SKM-1 (cell line): ENCODE measurements at regions not wholly inside any gene's neighbourhood (a gene's known extent, or its start where the extent isn't known, plus 50 kb on each side); places are given as distances from the start of the nearest gene placed in this dataset.
A peak's percentile ranks its signal among the peaks of the same experiment; 100 is the strongest.

Experiments used
- DNase-seq: peaks from one replicate; lab custom pipeline; 2025; ENCODE audit not compliant: unreplicated experiment; lab: John Stamatoyannopoulos, UW

DNA sequence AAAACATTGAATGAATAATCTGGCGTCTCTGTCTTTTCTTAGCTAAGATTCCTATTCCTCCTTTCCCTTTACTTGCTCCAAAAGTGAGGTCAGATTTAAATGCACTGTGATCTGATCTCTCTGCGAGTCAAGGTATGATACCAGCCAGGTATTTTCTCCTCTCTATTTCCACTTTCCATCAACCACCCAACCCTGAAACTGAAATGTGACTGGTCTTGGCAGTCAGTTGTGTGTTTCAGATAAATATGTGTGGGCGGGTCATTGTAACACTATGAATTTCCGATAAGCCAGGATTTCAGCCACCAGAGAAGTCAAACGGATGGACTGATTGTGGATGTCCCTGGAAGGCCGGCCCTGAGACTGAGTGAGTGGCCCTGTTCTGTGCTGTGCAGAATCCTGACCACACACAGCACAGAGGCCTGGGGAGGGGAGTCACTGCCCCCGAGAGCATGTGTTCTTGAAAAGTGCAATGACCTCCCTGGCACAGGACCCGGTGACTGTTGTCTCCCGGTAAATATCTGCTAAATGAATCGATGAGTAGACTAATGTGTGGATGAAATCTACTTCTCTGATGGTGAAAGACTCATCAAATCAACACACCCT is 612.5 kb upstream of the TMEM132C start:
- DNase-seq, result no peak

DNA sequence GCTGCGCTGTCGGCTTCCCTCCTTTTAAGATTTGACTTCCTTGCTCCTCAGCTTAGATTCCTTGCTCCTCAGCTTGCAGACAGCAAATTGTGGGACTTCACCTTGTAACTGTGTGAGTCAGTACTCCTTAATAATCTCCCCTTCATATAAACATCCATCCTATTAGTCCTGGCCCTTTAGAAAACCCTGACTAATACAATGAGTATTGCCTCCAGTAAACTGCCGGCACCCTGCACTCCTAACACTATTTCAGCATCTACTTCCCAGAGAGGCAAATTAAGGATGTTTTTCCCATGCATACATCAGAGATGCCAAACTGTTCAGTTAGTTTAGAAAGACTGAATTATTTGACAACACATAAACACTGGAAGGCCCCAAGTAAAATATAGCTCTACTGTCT is 611.3 kb upstream of the TMEM132C start:
- DNase-seq, result no peak

DNA sequence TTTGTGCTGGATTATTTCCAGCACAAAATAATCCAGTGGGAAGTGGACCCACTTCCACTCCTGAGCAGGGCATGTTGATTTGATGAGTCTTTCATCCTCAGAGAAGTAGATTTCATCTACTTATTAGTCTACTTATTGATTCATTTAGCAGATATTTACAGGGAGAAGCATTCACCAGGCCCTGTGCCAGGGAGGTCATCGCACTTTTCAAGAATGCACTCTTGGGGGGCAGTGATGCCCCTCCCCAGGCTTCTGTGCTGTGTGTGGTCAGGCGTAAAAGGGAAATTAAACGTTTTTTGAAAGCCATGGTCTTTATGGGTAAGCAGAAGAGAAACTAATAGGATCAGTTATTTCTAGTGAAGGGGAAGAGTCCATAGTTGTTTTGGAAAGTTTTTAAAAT is 610.7 kb upstream of the TMEM132C start:
- DNase-seq, result no peak

DNA sequence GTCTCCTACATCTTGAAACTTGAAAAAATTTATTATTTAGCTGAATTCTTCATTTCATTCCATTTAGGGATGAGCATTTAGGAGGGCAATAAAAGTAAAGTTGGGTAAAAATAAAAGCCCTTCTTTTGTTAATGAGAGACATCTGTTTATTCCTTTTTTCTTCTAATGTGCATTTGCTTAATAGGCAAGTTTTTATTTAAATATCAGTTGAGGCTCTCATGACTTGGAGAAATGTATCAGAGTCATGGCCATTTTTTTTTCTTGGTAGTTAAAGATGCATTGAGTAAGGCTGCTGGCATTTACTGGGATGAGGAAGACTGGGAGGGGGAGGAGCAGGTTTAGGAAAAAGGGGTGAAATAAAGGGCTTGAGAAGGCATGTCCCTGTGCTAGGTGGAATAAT is 609.9 kb upstream of the TMEM132C start:
- no peak for DNase-seq

- DNase-seq, result no peak
Observed at GRCh38 chr12:127660961-127661360, 606.0 kb upstream of the TMEM132C start.

GRCh38 chr12:127663716-127664115 is 603.3 kb upstream of the TMEM132C start:
- DNase-seq, result no peak

- DNase-seq, result no peak
Observed at GRCh38 chr12:127664901-127665300, 602.1 kb upstream of the TMEM132C start.

- DNase-seq, result no peak
Observed at GRCh38 chr12:127667131-127667685, 599.8 kb upstream of the TMEM132C start.

GRCh38 chr12:127670294-127670693 is 596.7 kb upstream of the TMEM132C start:
- DNase-seq, result no peak

- DNase-seq, result no peak
Observed at GRCh38 chr12:127670796-127671195, 596.2 kb upstream of the TMEM132C start.

GRCh38 chr12:127675936-127676335 is 591.0 kb upstream of the TMEM132C start:
- DNase-seq, result no peak

- DNase-seq, result no peak
Observed at GRCh38 chr12:127677537-127678131, 589.3 kb upstream of the TMEM132C start.

DNA sequence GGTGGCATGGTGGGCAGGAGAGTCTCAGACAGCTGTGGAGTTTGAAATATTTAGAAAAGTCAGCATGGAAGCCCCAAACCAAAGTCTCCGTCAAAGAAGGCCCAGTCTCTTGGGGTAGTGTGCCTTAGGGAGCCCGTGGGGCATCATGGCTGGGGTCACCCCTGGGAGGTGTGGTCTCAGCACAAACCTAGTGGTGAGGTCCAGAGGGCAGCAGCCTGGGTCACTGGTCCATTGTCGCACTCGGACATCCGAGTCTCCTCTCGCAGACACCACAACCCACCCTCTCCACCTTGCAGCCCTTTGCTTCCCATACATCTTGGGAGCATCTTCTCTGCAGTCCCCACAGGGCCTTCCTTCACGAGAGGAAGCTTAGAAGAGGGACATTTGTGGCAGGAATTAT is 588.0 kb upstream of the TMEM132C start:
- no peak for DNase-seq

- DNase-seq, result peak; percentile 1
Observed at GRCh38 chr12:127680516-127680915, 586.5 kb upstream of the TMEM132C start.

DNA sequence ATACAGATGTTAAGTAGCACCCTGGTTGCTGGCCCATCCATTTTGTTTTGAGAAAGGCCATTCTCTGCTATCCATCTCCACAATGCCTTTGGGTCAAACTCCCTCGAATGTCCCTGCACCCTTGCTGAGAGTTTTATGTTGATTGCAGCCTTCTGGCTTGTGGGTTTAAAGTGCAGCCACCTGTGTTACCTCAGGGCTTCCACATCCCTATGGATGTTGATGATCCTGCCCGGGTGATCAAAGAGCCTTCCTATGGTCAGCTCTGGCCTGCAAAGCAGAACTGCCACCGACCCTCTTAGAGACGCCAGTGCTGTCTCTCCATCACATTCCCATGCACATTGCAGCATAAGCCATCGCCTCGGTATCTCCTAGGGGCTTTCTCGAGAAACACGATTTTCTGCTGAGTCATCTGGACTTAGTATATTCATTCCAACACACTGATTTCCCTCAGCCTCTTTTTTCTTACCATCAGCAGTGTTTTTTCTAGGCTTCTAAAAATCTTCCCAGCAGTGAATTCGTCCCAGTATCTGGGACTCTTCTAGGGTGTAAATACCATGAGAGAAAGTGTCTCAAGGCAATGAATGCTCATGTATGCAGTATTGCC is 585.7 kb upstream of the TMEM132C start:
- no peak for DNase-seq

- no peak for DNase-seq
Observed at GRCh38 chr12:127685491-127685890, 581.5 kb upstream of the TMEM132C start.

GRCh38 chr12:127685931-127686330 is 581.0 kb upstream of the TMEM132C start:
- no peak for DNase-seq

- no peak for DNase-seq
Observed at GRCh38 chr12:127687181-127687580, 579.8 kb upstream of the TMEM132C start.

DNA sequence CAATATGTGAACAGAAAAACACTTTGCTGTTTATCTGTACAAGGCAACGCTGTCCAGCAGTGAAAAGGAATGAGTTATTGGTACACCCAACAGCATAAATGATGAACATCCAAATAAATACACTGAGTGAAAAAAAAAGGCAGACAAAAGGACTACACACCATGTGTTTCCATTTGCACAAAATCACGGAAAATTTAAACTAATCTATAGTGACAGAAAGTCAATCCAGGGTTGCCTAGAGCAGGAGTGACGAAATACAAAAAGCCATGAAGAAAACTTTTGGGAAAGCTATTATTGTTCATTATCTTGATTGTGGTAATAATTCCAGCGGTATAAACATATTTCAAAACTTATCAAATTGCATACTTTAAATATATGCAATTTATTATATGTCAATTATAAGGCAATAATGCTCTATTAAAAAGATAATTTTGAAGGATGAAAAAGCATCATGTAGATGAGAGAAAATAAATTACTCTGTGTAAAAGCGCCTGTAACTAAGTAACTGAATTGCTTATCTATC is 578.0 kb upstream of the TMEM132C start:
- DNase-seq, result no peak

DNA sequence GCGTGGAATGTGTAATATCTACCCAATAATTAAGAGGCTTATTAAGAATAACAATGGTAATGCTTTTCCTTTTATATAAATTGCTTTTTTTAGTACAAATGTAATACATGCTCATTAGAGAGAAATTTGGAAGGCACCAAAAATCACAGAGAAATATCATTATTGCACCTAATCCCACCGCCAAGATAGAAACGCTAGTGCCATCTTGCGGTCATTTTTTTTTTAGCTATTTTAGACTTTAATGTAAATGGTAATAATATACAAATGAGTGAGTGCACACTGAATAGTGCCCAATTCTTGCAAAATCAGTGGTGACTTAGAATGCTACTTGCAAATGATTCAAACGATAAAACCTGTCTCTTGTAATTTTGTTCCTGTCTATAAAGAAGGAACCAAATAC is 576.8 kb upstream of the TMEM132C start:
- no peak for DNase-seq

- no peak for DNase-seq
Observed at GRCh38 chr12:127696963-127697362, 570.0 kb upstream of the TMEM132C start.

GRCh38 chr12:127703026-127703425 is 563.9 kb upstream of the TMEM132C start:
- no peak for DNase-seq
